Smooth muscle cell (in vitro differentiated cells): ENCODE measurements at regions not wholly inside any gene's neighbourhood (a gene's known extent, or its start where the extent isn't known, plus 50 kb on each side); places are given as distances from the start of the nearest gene placed in this dataset.

ENCODE experiments used
- DNase-seq: peaks from one replicate; lab custom pipeline; 2025; ENCODE audit not compliant: unreplicated experiment; lab: John Stamatoyannopoulos, UW
- H2AFZ ChIP-seq: fragments of 200-600 bp; sonication (generic); 2 replicates; pipeline ENCODE4 v1.6.0; 2016; ENCODE audit warnings: antibody characterized with exemption, low read depth, mild to moderate bottlenecking
- H3F3A ChIP-seq: fragments of 200-600 bp; sonication (generic); 2 replicates; pipeline ENCODE4 v1.6.0; 2017; ENCODE audit warnings: antibody characterized with exemption, low read depth
- H3K27ac ChIP-seq: fragments of 200-600 bp; sonication (generic); 2 replicates; pipeline ENCODE4 v1.5.1; 2016; ENCODE audit warnings: low read depth, mild to moderate bottlenecking
- H3K27me3 ChIP-seq: fragments of 200-600 bp; sonication (generic); 2 replicates; pipeline ENCODE4 v1.6.1; 2016; ENCODE audit warnings: low read depth, mild to moderate bottlenecking
- H3K36me3 ChIP-seq: fragments of 200-600 bp; sonication (generic); 2 replicates; pipeline ENCODE4 v1.5.1; 2016; ENCODE audit warnings: low read depth
- H3K4me1 ChIP-seq: fragments of 200-600 bp; sonication (generic); 2 replicates; pipeline ENCODE4 v1.5.1; 2016; ENCODE audit warnings: low read depth
- H3K4me2 ChIP-seq: fragments of 200-600 bp; sonication (generic); 2 replicates; pipeline ENCODE4 v1.6.0; 2016; ENCODE audit warnings: mild to moderate bottlenecking
- H3K4me3 ChIP-seq: fragments of 200-600 bp; sonication (generic); 2 replicates; pipeline ENCODE4 v1.5.1; 2016; ENCODE audit warnings: mild to moderate bottlenecking
- H3K79me2 ChIP-seq: fragments of 200-600 bp; sonication (generic); 2 replicates; pipeline ENCODE4 v1.6.0; 2016; ENCODE audit warnings: low read depth, mild to moderate bottlenecking
- H3K9ac ChIP-seq: fragments of 200-600 bp; sonication (generic); 2 replicates; pipeline ENCODE4 v1.6.0; 2016; ENCODE audit warnings: low read depth
- H3K9me3 ChIP-seq: fragments of 200-600 bp; sonication (generic); replicated peaks from 2 replicates; pipeline ENCODE4 v1.5.1; 2016; ENCODE audit warnings: low read depth
- H4K20me1 ChIP-seq: fragments of 200-600 bp; sonication (generic); 2 replicates; pipeline ENCODE4 v1.6.0; 2016; ENCODE audit warnings: low read depth
- WGBS: methylation state at CpG from one replicate; pipeline ENCODE4 v1.1.7; 2016; ENCODE audit warnings: low lambda C conversion rate; 5-methylcytosine and 5-hydroxymethylcytosine counted together
- TF ChIP-seq, protein P1 (sequence below): fragments of 200-600 bp; sonication (generic); IDR thresholded peaks from 2 replicates; pipeline ENCODE4 v1.5.1; 2017; ENCODE audit warnings: borderline replicate concordance, mild to moderate bottlenecking, antibody characterized with exemption; ENCODE audit not compliant: insufficient read depth, poor library complexity, severe bottlenecking

DNA sequence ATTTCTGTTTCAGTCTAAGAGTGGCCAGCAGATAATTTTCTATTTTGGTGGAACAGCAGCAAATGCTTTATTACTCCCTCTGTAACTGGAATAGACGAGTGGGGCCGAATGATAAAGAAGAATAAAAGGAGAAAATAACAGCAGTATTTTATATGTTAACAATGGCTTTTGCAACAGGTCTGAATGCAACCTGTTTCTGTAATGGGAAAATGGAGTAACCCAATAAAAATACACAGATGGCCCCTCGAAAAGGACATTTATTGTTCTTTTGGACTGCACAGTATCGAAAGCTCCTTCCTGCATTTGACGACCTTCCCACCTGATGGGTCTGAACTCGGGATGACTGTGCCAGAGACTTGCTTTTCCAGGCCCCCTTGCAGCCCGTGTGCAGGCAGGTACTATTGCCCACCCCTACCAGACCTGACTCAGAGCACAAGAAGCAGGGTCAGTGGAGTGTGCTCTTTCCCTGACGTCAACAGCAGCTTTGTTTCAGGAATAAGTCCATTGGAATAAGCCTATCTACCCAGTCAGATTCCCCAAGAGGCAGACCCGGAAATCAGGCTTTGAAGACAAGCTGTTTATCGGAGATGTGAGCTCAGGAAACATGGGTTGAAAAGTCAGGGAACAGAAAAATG is 306.5 kb upstream of the NEBL start:
- Histone ChIP-seq H3K36me3 (no peaks in the 10 kb centered on the region), H3K9me3 (no peaks in the 10 kb centered on the region), H3K4me3 (no peak overlapping the region), H3K27me3 (no peaks in the 10 kb centered on the region), H3K4me1 (no peaks in the 10 kb centered on the region), H3K79me2 (no peaks in the 10 kb centered on the region), H4K20me1 (no peaks in the 10 kb centered on the region), H3K4me2 (no peak overlapping the region), H2AFZ (no peak overlapping the region), H3F3A (no peaks in the 10 kb centered on the region), H3K9ac (no peak overlapping the region), H3K27ac (no peak overlapping the region)
- TF ChIP-seq, protein P1, sequence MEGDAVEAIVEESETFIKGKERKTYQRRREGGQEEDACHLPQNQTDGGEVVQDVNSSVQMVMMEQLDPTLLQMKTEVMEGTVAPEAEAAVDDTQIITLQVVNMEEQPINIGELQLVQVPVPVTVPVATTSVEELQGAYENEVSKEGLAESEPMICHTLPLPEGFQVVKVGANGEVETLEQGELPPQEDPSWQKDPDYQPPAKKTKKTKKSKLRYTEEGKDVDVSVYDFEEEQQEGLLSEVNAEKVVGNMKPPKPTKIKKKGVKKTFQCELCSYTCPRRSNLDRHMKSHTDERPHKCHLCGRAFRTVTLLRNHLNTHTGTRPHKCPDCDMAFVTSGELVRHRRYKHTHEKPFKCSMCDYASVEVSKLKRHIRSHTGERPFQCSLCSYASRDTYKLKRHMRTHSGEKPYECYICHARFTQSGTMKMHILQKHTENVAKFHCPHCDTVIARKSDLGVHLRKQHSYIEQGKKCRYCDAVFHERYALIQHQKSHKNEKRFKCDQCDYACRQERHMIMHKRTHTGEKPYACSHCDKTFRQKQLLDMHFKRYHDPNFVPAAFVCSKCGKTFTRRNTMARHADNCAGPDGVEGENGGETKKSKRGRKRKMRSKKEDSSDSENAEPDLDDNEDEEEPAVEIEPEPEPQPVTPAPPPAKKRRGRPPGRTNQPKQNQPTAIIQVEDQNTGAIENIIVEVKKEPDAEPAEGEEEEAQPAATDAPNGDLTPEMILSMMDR = no peak
- no peak for DNase-seq
- WGBS = 83% methylated on average over 10 of the region's 10 CpGs

DNA sequence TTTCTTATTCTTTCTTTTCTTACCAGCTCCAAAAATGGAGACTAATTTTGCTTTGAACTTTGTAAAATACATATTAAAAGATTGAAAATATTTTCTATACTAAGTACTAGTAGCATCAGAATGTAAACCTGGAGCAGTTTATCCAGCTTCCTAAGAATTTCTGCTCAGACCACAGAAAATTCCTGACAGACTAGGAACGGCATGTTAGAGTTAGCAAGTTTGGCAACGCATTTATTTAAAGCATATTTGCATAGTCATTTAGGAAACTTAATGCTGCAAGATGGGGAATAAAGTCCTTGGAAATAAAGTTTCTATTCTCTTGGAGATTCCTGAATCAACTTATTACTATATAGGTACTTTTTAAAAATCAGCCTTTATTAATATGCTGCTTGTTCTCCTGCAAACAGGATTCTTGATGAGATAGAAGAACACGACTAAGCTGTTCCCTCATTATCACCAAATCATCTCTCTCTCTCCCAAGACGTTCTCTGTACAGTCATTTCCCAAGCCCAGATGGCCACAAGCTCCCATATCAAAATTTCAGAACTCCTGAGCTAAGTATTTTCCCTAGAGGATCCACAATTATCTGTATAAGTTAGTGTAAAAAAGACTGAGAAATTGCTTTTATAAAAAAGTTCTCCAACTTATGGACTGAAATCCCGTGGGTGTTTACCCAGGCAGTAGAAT is 305.8 kb upstream of the NEBL start:
- Histone ChIP-seq H3K36me3 (no peaks in the 10 kb centered on the region), H3K27me3 (no peaks in the 10 kb centered on the region), H3K4me3 (no peak overlapping the region), H2AFZ (peak overlapping the region; percentile 24), H3K79me2 (no peaks in the 10 kb centered on the region), H3K4me1 (no peaks in the 10 kb centered on the region), H3F3A (no peaks in the 10 kb centered on the region), H3K27ac (no peak overlapping the region), H3K4me2 (peak overlapping the region; percentile 17), H3K9ac (no peak overlapping the region), H3K9me3 (no peaks in the 10 kb centered on the region), H4K20me1 (no peaks in the 10 kb centered on the region)
- WGBS = 57% methylated on average over 5 of the region's 5 CpGs
- DNase-seq = no peak
- TF ChIP-seq, protein P1 = no peak

- H3K27ac ChIP-seq = no peak overlapping the region
- H2AFZ ChIP-seq = no peak overlapping the region
- H3K4me2 ChIP-seq = no peak overlapping the region
- H4K20me1 ChIP-seq = no peaks in the 10 kb centered on the region
- no peaks in the 10 kb centered on the region for H3K36me3 ChIP-seq
- no peaks in the 10 kb centered on the region for H3K4me1 ChIP-seq
- TF ChIP-seq, protein P1 = no peak
- H3K9ac ChIP-seq = no peak overlapping the region
- no peaks in the 10 kb centered on the region for H3K9me3 ChIP-seq
- H3K4me3 ChIP-seq = no peak overlapping the region
- H3K79me2 ChIP-seq = no peaks in the 10 kb centered on the region
- no peaks in the 10 kb centered on the region for H3F3A ChIP-seq
- no peaks in the 10 kb centered on the region for H3K27me3 ChIP-seq
- no peak for DNase-seq
Observed at GRCh38 chr10:21199501-21199900, 302.4 kb upstream of the NEBL start.

DNA sequence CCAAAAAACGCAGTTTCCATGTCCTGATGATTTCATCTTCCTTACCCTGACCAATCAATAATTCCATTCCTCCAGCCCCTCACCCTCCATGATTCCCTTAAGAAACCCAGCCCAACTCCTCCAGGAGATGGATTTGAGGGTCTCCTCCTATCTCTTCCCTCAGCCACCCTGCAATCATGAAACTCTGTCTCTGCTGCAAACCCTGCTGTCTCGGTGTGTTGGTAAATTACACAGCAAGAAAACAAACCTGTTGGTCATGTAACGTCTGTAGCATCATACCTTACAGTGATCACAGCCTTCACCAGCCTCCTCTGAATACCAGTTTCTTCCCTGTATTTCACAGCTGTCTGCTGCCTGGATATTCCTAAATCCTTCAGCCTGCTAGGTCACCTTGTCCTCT is 300.7 kb upstream of the NEBL start:
- no peaks in the 10 kb centered on the region for H3K27me3 ChIP-seq
- no peak overlapping the region for H3K4me3 ChIP-seq
- no peaks in the 10 kb centered on the region for H3K9me3 ChIP-seq
- no peak overlapping the region for H3K9ac ChIP-seq
- H3K36me3 ChIP-seq = no peaks in the 10 kb centered on the region
- TF ChIP-seq, protein P1 = no peak
- H3F3A ChIP-seq = no peaks in the 10 kb centered on the region
- no peak overlapping the region for H3K4me2 ChIP-seq
- H4K20me1 ChIP-seq = no peaks in the 10 kb centered on the region
- no peak overlapping the region for H3K27ac ChIP-seq
- H2AFZ ChIP-seq = no peak overlapping the region
- no peaks in the 10 kb centered on the region for H3K79me2 ChIP-seq
- DNase-seq = no peak
- WGBS = 91% methylated on average over 3 of the region's 3 CpGs
- H3K4me1 ChIP-seq = no peaks in the 10 kb centered on the region
